ENCODE measurements at regions not wholly inside any gene's neighbourhood (a gene's known extent, or its start where the extent isn't known, plus 50 kb on each side); places are given as distances from the start of the nearest gene placed in this dataset.

GRCh38 chr13:58476206-58476918, 844.8 kb downstream of the PCDH17 start:
- Histone ChIP-seq H3K9ac (ENCODE audit: low read length) (no peak overlapping the region), H3K4me2 (ENCODE audit: low read depth, low read length) (no peak overlapping the region), H3K9me3 (replicated peaks; ENCODE audit: insufficient read depth, low read length) (no peaks in the 10 kb centered on the region), H3K27ac (ENCODE audit: low read length) (no peak overlapping the region), H3K4me1 (ENCODE audit: low read length) (no peaks in the 10 kb centered on the region), H2AFZ (ENCODE audit: low read length) (no peak overlapping the region), H3K9me2 (replicated peaks; ENCODE audit: insufficient read depth, low read length) (no peaks in the 10 kb centered on the region), H3F3A (ENCODE audit: insufficient read depth, low read length) (no peaks in the 10 kb centered on the region), H3K27me3 (replicated peaks; ENCODE audit: insufficient read depth, low read length) (no peaks in the 10 kb centered on the region), H3K4me3 (ENCODE audit: low read length) (no peak overlapping the region), H3K36me3 (replicated peaks; ENCODE audit: insufficient read depth, low read length) (no peaks in the 10 kb centered on the region), H3K79me2 (ENCODE audit: low read length) (no peaks in the 10 kb centered on the region), H4K20me1 (ENCODE audit: insufficient read depth, low read length) (no peaks in the 10 kb centered on the region)
- no peak for TF ChIP-seq EZH2phosphoT487 (IDR thresholded peaks at IDR 0.05; ENCODE audit: low read length)
- no peak for TF ChIP-seq EZH2 (optimal IDR thresholded peaks at IDR 0.05; ENCODE audit: low read depth, low read length)
- no peak for TF ChIP-seq CTCF (IDR thresholded peaks at IDR 0.05; ENCODE audit: low read length)
- no peak for DNase-seq

DNA sequence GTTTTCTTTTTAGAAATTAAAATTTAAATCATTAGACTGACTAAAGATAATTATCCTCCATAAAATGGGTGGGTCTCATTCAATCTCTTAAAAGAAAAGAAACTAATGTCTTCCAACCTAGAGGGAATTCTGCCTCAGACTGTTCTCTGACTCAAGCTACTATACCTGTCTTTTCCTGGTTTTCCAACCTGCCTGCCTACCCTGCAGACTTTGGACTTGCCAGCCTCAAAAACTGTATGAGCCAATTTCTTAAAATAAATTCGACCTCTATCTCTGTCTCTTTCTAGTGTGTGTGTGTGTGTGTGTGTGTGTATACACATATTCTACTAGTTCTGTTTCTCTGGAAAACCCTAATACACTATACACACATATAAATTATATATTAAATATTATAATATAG, 847.3 kb downstream of the PCDH17 start:
- Histone ChIP-seq H3K36me3 (replicated peaks; ENCODE audit: insufficient read depth, low read length) (no peaks in the 10 kb centered on the region), H3K27me3 (replicated peaks; ENCODE audit: insufficient read depth, low read length) (no peaks in the 10 kb centered on the region), H2AFZ (ENCODE audit: low read length) (no peak overlapping the region), H3K79me2 (ENCODE audit: low read length) (no peaks in the 10 kb centered on the region), H3K9me2 (replicated peaks; ENCODE audit: insufficient read depth, low read length) (no peaks in the 10 kb centered on the region), H3K9ac (ENCODE audit: low read length) (no peak overlapping the region), H3K27ac (ENCODE audit: low read length) (no peak overlapping the region), H3K9me3 (replicated peaks; ENCODE audit: insufficient read depth, low read length) (no peaks in the 10 kb centered on the region), H3K4me2 (ENCODE audit: low read depth, low read length) (no peak overlapping the region), H3K4me1 (ENCODE audit: low read length) (no peaks in the 10 kb centered on the region), H4K20me1 (ENCODE audit: insufficient read depth, low read length) (no peaks in the 10 kb centered on the region), H3F3A (ENCODE audit: insufficient read depth, low read length) (no peaks in the 10 kb centered on the region), H3K4me3 (ENCODE audit: low read length) (no peak overlapping the region)
- TF ChIP-seq EZH2 (optimal IDR thresholded peaks at IDR 0.05; ENCODE audit: low read depth, low read length) (no peak), CTCF (IDR thresholded peaks at IDR 0.05; ENCODE audit: low read length) (no peak), EZH2phosphoT487 (IDR thresholded peaks at IDR 0.05; ENCODE audit: low read length) (no peak)
- DNase-seq: no peak

- TF ChIP-seq CTCF (IDR thresholded peaks at IDR 0.05; ENCODE audit: low read length) (no peak), EZH2phosphoT487 (IDR thresholded peaks at IDR 0.05; ENCODE audit: low read length) (no peak), EZH2 (optimal IDR thresholded peaks at IDR 0.05; ENCODE audit: low read depth, low read length) (no peak)
- H4K20me1 ChIP-seq (ENCODE audit: insufficient read depth, low read length): no peaks in the 10 kb centered on the region
- no peak overlapping the region for H3K27ac ChIP-seq (ENCODE audit: low read length)
- no peaks in the 10 kb centered on the region for H3K9me2 ChIP-seq (replicated peaks; ENCODE audit: insufficient read depth, low read length)
- DNase-seq: no peak
- H3K4me3 ChIP-seq (ENCODE audit: low read length): no peak overlapping the region
- H2AFZ ChIP-seq (ENCODE audit: low read length): no peak overlapping the region
- no peaks in the 10 kb centered on the region for H3K79me2 ChIP-seq (ENCODE audit: low read length)
- no peaks in the 10 kb centered on the region for H3K4me1 ChIP-seq (ENCODE audit: low read length)
- no peaks in the 10 kb centered on the region for H3K27me3 ChIP-seq (replicated peaks; ENCODE audit: insufficient read depth, low read length)
- H3K9me3 ChIP-seq (replicated peaks; ENCODE audit: insufficient read depth, low read length): no peaks in the 10 kb centered on the region
- H3K36me3 ChIP-seq (replicated peaks; ENCODE audit: insufficient read depth, low read length): no peaks in the 10 kb centered on the region
- no peak overlapping the region for H3K4me2 ChIP-seq (ENCODE audit: low read depth, low read length)
- no peaks in the 10 kb centered on the region for H3F3A ChIP-seq (ENCODE audit: insufficient read depth, low read length)
- H3K9ac ChIP-seq (ENCODE audit: low read length): no peak overlapping the region
These were observed 848.5 kb downstream of the PCDH17 start for GRCh38 chr13:58480061-58480460.
